ENCODE measurements at regions not wholly inside any gene's neighbourhood (a gene's known extent, or its start where the extent isn't known, plus 50 kb on each side); places are given as distances from the start of the nearest gene placed in this dataset.
"Not testable (repeated sequence)": the region's sequence is repeated elsewhere in the genome, so short reads cannot be mapped to it uniquely, and the experiment has no call there.

DNA sequence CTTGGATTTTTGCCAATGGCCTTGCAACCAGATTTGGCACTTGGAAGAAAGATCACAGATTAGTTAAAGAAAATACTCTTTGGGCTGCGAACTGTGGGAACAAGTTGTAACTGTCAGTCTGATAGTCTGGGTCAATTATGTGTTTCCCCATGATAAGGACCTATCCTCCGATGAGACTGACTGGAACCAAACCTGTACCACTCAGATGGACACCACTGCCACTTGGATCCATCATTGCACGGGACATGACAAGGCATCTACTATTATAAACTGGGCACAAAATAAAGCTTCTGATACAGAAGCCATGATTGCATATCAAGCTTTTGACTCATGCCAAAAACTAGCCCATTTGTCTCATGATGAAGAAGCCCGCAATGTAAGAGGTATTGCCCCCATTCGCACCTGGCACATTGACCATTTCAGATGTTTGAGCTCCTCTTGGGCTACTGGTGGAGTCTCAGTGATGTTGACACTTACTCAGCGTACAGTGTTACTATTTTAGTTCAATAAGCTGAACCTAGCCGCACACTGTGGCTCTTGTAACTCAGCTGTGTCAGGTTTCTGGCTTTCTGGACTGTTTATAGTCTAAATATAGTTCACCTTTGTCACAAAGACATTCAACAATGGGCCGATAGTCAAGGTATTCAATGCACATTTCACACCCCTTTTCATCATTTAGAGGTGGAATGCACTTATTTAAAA, 179.8 kb upstream of the RBBP8 start:
- DNase-seq (ENCODE audit: low read depth), result no peak
- no peak overlapping the region for H3K4me3 ChIP-seq (ENCODE audit: low read depth, low read length)
- TF ChIP-seq MYC (IDR thresholded peaks at IDR 0.05; ENCODE audit: low read depth, low read length) (no peak), POLR2A (IDR thresholded peaks at IDR 0.05; ENCODE audit: extremely low read depth, insufficient read length) (no peak)
- TF ChIP-seq, protein P1, sequence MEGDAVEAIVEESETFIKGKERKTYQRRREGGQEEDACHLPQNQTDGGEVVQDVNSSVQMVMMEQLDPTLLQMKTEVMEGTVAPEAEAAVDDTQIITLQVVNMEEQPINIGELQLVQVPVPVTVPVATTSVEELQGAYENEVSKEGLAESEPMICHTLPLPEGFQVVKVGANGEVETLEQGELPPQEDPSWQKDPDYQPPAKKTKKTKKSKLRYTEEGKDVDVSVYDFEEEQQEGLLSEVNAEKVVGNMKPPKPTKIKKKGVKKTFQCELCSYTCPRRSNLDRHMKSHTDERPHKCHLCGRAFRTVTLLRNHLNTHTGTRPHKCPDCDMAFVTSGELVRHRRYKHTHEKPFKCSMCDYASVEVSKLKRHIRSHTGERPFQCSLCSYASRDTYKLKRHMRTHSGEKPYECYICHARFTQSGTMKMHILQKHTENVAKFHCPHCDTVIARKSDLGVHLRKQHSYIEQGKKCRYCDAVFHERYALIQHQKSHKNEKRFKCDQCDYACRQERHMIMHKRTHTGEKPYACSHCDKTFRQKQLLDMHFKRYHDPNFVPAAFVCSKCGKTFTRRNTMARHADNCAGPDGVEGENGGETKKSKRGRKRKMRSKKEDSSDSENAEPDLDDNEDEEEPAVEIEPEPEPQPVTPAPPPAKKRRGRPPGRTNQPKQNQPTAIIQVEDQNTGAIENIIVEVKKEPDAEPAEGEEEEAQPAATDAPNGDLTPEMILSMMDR (IDR thresholded peaks at IDR 0.05; ENCODE audit: low read depth, low read length), result no peak
- TF ChIP-seq, protein P2, sequence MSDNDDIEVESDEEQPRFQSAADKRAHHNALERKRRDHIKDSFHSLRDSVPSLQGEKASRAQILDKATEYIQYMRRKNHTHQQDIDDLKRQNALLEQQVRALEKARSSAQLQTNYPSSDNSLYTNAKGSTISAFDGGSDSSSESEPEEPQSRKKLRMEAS (IDR thresholded peaks at IDR 0.05; ENCODE audit: low read depth, low read length), result no peak

DNA sequence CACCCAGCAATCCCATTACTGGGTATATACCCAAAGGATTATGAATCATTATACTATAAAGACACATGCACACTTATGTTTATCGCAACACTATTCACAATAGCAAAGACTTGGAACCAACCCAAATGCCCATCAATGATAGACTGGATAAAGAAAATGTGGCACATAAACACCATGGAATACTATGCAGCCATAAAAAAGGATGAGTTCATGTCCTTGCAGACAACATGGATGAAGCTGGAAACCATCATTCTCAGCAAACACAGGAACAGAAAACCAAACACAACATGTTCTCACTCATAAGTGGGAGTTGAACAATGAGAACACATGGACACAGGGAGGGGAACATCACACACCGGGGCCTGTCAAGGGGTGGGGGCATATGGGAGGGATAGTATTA, 169.1 kb upstream of the RBBP8 start:
- not testable (repeated sequence) for DNase-seq (ENCODE audit: low read depth); H3K4me3 ChIP-seq (ENCODE audit: low read depth, low read length)

DNA sequence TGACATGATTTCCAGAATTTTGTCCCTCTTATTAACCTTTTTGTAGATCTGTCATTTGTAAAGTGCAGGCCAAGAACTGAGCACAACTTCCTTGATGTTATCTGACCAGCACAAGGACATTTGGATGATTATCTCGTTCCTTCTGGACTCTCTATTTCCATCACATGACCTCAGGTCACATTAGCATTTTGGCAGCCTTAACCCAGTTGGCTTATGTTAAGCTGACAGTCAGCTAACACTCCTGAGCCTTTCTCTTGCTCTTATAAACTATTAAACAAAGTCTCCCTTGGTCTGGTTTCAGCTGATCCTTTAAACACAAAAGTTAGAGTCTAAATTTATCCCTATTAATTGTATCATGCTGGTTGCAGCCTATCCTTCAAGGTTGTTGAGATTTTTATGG, 167.2 kb upstream of the RBBP8 start:
- DNase-seq (ENCODE audit: low read depth), result no peak
- TF ChIP-seq, protein P1 (IDR thresholded peaks at IDR 0.05; ENCODE audit: low read depth, low read length), result no peak
- TF ChIP-seq POLR2A (IDR thresholded peaks at IDR 0.05; ENCODE audit: extremely low read depth, insufficient read length), result no peak
- TF ChIP-seq, protein P2 (IDR thresholded peaks at IDR 0.05; ENCODE audit: low read depth, low read length), result no peak
- TF ChIP-seq MYC (IDR thresholded peaks at IDR 0.05; ENCODE audit: low read depth, low read length), result no peak

DNA sequence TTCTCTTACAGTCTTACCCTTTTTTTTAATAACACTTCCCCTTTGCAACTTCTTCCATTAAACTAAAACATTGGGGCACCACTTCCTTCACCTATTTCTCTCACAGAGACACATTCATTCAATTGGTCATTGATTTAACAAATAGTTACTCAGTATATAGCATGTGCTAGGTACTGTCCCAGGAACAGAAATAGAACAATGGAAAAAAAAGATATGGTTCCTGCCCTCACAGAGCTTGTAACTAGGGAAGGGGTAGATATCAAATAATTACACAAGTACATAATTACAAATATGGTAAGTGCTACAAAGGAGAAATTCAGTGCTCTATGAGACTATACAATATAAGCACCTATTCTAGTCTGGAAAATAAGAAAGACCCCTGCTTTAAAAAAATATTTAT, 165.5 kb upstream of the RBBP8 start:
- no peak overlapping the region for H3K4me3 ChIP-seq (ENCODE audit: low read depth, low read length)
- TF ChIP-seq MYC (IDR thresholded peaks at IDR 0.05; ENCODE audit: low read depth, low read length) (no peak), POLR2A (IDR thresholded peaks at IDR 0.05; ENCODE audit: extremely low read depth, insufficient read length) (no peak)
- TF ChIP-seq, protein P2 (IDR thresholded peaks at IDR 0.05; ENCODE audit: low read depth, low read length), result no peak
- TF ChIP-seq, protein P1 (IDR thresholded peaks at IDR 0.05; ENCODE audit: low read depth, low read length), result no peak
- no peak for DNase-seq (ENCODE audit: low read depth)

More for the DNA sequence above, 167.2 kb upstream of the RBBP8 start:
- H3K4me3 ChIP-seq (ENCODE audit: low read depth, low read length), result no peak overlapping the region

DNA sequence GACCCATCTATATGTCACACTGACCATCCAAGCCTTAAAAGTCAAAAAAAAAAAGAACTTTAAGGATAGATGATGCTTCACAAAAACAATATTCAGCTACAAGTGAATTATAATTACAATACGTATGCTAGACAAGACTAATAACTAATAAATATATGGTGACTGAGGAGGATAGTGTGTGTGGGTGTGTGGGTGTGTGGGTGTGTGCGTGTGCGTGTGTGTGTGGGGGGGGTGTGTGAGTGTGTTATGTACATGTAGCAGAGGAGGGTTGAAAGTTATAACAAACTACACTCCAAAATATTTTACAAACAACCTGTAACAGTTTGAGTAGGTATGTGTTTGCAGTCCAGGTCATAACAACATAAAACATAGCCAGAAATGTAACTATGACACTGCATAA, 159.2 kb upstream of the RBBP8 start:
- DNase-seq (ENCODE audit: low read depth), result no peak

DNA sequence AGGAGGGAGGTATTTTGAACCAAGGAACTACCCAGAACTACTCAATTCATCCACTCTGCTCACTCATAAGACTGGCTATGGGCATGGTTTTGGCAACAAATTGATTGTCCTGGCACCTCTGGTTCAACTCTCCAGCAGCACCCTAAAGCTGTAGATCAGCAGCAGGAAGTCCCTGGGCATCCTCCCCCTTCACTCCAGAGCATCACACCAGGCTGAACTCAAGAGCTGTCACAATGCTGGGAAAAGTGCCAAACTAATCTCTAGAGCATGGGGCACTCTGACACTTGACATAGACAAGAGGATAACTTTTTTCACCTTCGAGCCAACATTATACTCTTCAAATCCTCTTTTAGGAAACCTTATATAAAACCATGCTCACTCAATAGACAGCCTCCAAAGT, 154.1 kb upstream of the RBBP8 start:
- TF ChIP-seq POLR2A (IDR thresholded peaks at IDR 0.05; ENCODE audit: extremely low read depth, insufficient read length) (no peak), MYC (IDR thresholded peaks at IDR 0.05; ENCODE audit: low read depth, low read length) (no peak)
- TF ChIP-seq, protein P1 (IDR thresholded peaks at IDR 0.05; ENCODE audit: low read depth, low read length), result no peak
- TF ChIP-seq, protein P2 (IDR thresholded peaks at IDR 0.05; ENCODE audit: low read depth, low read length), result no peak
- no peak for DNase-seq (ENCODE audit: low read depth)
- no peak overlapping the region for H3K4me3 ChIP-seq (ENCODE audit: low read depth, low read length)

More for the DNA sequence above, 159.2 kb upstream of the RBBP8 start:
- no peak overlapping the region for H3K4me3 ChIP-seq (ENCODE audit: low read depth, low read length)
- TF ChIP-seq, protein P1 (IDR thresholded peaks at IDR 0.05; ENCODE audit: low read depth, low read length), result no peak
- no peak for TF ChIP-seq POLR2A (IDR thresholded peaks at IDR 0.05; ENCODE audit: extremely low read depth, insufficient read length)
- no peak for TF ChIP-seq MYC (IDR thresholded peaks at IDR 0.05; ENCODE audit: low read depth, low read length)
- TF ChIP-seq, protein P2 (IDR thresholded peaks at IDR 0.05; ENCODE audit: low read depth, low read length), result no peak
